Tibial nerve (tissue), 3 donors: ENCODE measurements at regions not wholly inside any gene's neighbourhood (a gene's known extent, or its start where the extent isn't known, plus 50 kb on each side); places are given as distances from the start of the nearest gene placed in this dataset.

Source experiments
- CTCF ChIP-seq, 5 experiments: fragments of 200-600 bp in 3 of 5; fragments of 450-650 bp in 2 of 5; sonication (generic) in 3 of 5; IDR thresholded peaks; one replicate each; pipeline ENCODE4 v1.5.1; 2016 to 2019; ENCODE audit warnings: antibody characterized with exemption in 5 of 5, mild to moderate bottlenecking in 3 of 5, moderate library complexity in 2 of 5
- POLR2A ChIP-seq, 2 donors: fragments of 450-650 bp; IDR thresholded peaks; one replicate each; pipeline ENCODE4 v1.6.1; 2017; ENCODE audit warnings: antibody characterized with exemption in 2 of 2, mild to moderate bottlenecking in 2 of 2, moderate library complexity in 2 of 2

GRCh38 chr1:229836324-229836723, 210.3 kb downstream of the URB2 start:
- TF ChIP-seq CTCF (IDR thresholded peaks at IDR 0.05): no peak
- no peak for TF ChIP-seq POLR2A (IDR thresholded peaks at IDR 0.05)
